OCI-LY3 (cell line): ENCODE measurements at regions not wholly inside any gene's neighbourhood (a gene's known extent, or its start where the extent isn't known, plus 50 kb on each side); places are given as distances from the start of the nearest gene placed in this dataset.

Experiments used
- H2AFZ ChIP-seq: fragments of 200-600, 300-600 bp; shearing (Covaris generic); 2 replicates; pipeline ENCODE4 v1.6.0; 2014; ENCODE audit warnings: antibody characterized with exemption, low read depth, low read length
- H3K27ac ChIP-seq: fragments of 200-600, 300-600 bp; sonication (generic); 2 replicates; pipeline ENCODE4 v1.5.1; 2014; ENCODE audit warnings: mild to moderate bottlenecking, low read length, moderate library complexity, mixed read lengths
- H3K27me3 ChIP-seq: fragments of 200-600, 300-600 bp; sonication (generic); 2 replicates; pipeline ENCODE4 v1.6.1; 2014; ENCODE audit warnings: low read depth, low read length, mixed read lengths
- H3K36me3 ChIP-seq: fragments of 200-600, 300-600 bp; sonication (generic); replicated peaks from 2 replicates; pipeline ENCODE3; 2014; ENCODE audit warnings: low read depth, low read length, mixed read lengths
- H3K4me1 ChIP-seq: fragments of 300-600, 200-600 bp; sonication (generic); 2 replicates; pipeline ENCODE4 v1.6.1; 2014; ENCODE audit warnings: low read length, mixed read lengths
- H3K4me2 ChIP-seq: fragments of 200-600, 300-600 bp; sonication (generic); 2 replicates; pipeline ENCODE4 v1.6.1; 2014; ENCODE audit warnings: low read length, mixed read lengths
- H3K4me3 ChIP-seq: fragments of 300-600, 200-600 bp; sonication (generic); 2 replicates; pipeline ENCODE4 v1.5.1; 2014; ENCODE audit warnings: antibody characterized with exemption, mild to moderate bottlenecking, low read length, moderate library complexity
- H3K79me2 ChIP-seq: fragments of 300-600, 200-600 bp; shearing (Covaris generic); 2 replicates; pipeline ENCODE4 v1.6.1; 2014; ENCODE audit warnings: mild to moderate bottlenecking, low read length, mixed read lengths
- H3K9ac ChIP-seq: fragments of 300-600, 200-600 bp; shearing (Covaris generic); 2 replicates; pipeline ENCODE4 v1.6.0; 2014; ENCODE audit warnings: mild to moderate bottlenecking, low read length, moderate library complexity
- H3K9me3 ChIP-seq: fragments of 200-600, 300-600 bp; shearing (Covaris generic); 2 replicates; pipeline ENCODE4 v1.6.1; 2014; ENCODE audit warnings: low read length, mixed read lengths; ENCODE audit not compliant: insufficient read depth
- H4K20me1 ChIP-seq: fragments of 200-600, 300-600 bp; sonication (generic); 2 replicates; pipeline ENCODE4 v1.6.1; 2016; ENCODE audit warnings: low read length, mixed read lengths; ENCODE audit not compliant: insufficient read depth
- EZH2phosphoT487 ChIP-seq: fragments of 200-600 bp; shearing (Covaris generic); IDR thresholded peaks from 2 replicates; pipeline ENCODE4 v1.6.1; 2018; ENCODE audit warnings: antibody characterized with exemption, mixed run types, low read depth
- TF ChIP-seq, protein P1 (sequence below): fragments of 200-600, 300-600 bp; sonication (generic); IDR thresholded peaks from 2 replicates; pipeline ENCODE4 v1.5.1; 2014; ENCODE audit warnings: antibody characterized with exemption, low read length, low read depth

DNA sequence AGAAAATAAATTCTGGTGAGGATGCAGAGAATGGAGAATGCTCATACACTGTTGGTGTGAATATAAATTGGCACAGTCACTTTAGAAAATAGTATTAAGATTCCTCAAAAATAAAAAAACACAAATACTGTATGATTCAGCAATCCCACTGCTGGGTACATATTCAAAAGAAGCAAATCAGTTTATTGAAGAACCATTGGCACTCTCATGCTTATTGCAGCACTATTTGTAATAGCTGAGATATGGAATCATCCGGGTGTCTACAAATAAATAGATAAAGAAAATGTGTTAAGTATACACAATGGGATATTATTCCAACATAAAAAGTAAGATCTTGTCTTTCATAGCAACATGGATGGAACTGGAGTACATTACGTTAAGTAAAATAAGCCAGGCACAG is 579.4 kb upstream of the SEL1L start:
- no peak overlapping the region for H3K4me2 ChIP-seq
- no peak overlapping the region for H3K9ac ChIP-seq
- no peak overlapping the region for H3K4me3 ChIP-seq
- H3K4me1 ChIP-seq, result no peaks in the 10 kb centered on the region
- H4K20me1 ChIP-seq, result no peaks in the 10 kb centered on the region
- H3K27me3 ChIP-seq, result no peaks in the 10 kb centered on the region
- H3K36me3 ChIP-seq, result no peaks in the 10 kb centered on the region
- H3K9me3 ChIP-seq, result no peaks in the 10 kb centered on the region
- TF ChIP-seq EZH2phosphoT487, result no peak
- TF ChIP-seq, protein P1, sequence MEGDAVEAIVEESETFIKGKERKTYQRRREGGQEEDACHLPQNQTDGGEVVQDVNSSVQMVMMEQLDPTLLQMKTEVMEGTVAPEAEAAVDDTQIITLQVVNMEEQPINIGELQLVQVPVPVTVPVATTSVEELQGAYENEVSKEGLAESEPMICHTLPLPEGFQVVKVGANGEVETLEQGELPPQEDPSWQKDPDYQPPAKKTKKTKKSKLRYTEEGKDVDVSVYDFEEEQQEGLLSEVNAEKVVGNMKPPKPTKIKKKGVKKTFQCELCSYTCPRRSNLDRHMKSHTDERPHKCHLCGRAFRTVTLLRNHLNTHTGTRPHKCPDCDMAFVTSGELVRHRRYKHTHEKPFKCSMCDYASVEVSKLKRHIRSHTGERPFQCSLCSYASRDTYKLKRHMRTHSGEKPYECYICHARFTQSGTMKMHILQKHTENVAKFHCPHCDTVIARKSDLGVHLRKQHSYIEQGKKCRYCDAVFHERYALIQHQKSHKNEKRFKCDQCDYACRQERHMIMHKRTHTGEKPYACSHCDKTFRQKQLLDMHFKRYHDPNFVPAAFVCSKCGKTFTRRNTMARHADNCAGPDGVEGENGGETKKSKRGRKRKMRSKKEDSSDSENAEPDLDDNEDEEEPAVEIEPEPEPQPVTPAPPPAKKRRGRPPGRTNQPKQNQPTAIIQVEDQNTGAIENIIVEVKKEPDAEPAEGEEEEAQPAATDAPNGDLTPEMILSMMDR, result no peak
- H3K79me2 ChIP-seq, result no peaks in the 10 kb centered on the region
- no peak overlapping the region for H3K27ac ChIP-seq
- no peak overlapping the region for H2AFZ ChIP-seq

DNA sequence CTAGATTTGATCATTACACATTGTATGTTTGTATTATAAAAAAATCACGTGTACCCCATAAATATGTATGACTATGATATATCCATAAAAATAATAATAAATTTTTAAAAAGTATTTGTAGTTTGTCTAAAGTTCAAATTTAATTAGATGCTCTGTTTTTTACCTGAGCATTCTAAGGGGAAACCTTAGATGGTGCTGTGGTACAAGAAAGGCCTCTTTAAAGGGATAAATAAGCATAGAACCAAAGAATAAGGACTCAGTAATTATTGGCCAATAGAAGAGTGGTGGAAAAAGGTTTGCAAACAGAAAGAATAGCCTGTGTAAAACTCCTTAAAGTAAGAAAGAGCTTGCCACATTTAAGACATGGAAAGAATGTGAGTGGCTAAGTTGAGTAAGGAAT is 580.1 kb upstream of the SEL1L start:
- Histone ChIP-seq H3K4me1 (no peaks in the 10 kb centered on the region), H3K27ac (no peak overlapping the region), H4K20me1 (no peaks in the 10 kb centered on the region), H3K9ac (no peak overlapping the region), H3K4me2 (no peak overlapping the region), H3K79me2 (no peaks in the 10 kb centered on the region), H3K36me3 (no peaks in the 10 kb centered on the region), H3K9me3 (no peaks in the 10 kb centered on the region), H2AFZ (no peak overlapping the region), H3K27me3 (no peaks in the 10 kb centered on the region), H3K4me3 (no peak overlapping the region)
- TF ChIP-seq EZH2phosphoT487, result no peak
- TF ChIP-seq, protein P1, result no peak

DNA sequence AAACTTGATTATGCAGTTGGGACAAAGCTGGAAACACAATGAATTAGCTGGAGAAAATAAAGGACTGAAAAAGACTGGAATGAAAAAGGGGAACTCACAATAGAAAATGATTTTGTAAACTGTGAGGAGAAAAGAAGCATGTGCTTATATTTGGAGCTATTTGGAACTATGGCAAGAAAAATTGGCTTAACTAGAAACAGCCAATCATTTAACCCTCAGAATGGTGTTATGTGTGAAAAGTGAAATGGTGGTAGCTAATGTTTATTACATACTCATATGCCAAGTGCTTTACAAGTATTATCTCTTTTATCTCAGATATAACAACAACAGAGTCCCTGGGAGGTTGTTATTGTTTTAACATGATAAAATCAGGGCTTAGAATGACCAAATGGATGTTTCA is 583.1 kb upstream of the SEL1L start:
- Histone ChIP-seq H3K79me2 (no peaks in the 10 kb centered on the region), H3K27me3 (no peaks in the 10 kb centered on the region), H4K20me1 (no peaks in the 10 kb centered on the region), H3K9ac (no peak overlapping the region), H3K4me1 (no peaks in the 10 kb centered on the region), H3K4me2 (no peak overlapping the region), H3K27ac (no peak overlapping the region), H3K9me3 (no peaks in the 10 kb centered on the region), H3K36me3 (no peaks in the 10 kb centered on the region), H2AFZ (no peak overlapping the region), H3K4me3 (no peak overlapping the region)
- no peak for TF ChIP-seq EZH2phosphoT487
- TF ChIP-seq, protein P1, result no peak

DNA sequence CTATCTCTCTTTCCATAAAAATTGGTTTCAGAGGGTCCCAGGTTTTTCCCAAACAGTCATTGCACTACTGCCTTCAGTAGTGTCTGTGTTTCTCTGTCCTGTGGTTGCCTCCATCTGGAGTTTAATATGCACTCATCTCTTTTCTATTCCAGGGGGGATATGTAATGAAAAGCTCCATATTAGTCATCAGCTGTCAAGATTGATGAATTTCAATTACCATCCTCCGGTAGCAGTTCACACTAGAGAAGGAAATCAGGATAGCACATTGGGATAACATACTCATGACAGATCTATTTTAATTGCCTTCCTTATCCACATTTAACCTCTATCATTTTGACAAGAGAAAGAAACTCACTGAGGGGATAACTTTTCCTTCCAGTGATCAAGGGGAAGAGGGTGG is 589.0 kb upstream of the SEL1L start:
- Histone ChIP-seq H3K9ac (no peak overlapping the region), H2AFZ (no peak overlapping the region), H3K4me2 (no peak overlapping the region), H3K27me3 (no peaks in the 10 kb centered on the region), H3K27ac (no peak overlapping the region), H3K4me3 (no peak overlapping the region), H3K4me1 (no peaks in the 10 kb centered on the region), H3K79me2 (no peaks in the 10 kb centered on the region), H3K9me3 (no peaks in the 10 kb centered on the region), H4K20me1 (no peaks in the 10 kb centered on the region), H3K36me3 (no peaks in the 10 kb centered on the region)
- TF ChIP-seq, protein P1, result no peak
- TF ChIP-seq EZH2phosphoT487, result no peak
